ENCODE measurements at regions not wholly inside any gene's neighbourhood (a gene's known extent, or its start where the extent isn't known, plus 50 kb on each side); places are given as distances from the start of the nearest gene placed in this dataset.

DNA sequence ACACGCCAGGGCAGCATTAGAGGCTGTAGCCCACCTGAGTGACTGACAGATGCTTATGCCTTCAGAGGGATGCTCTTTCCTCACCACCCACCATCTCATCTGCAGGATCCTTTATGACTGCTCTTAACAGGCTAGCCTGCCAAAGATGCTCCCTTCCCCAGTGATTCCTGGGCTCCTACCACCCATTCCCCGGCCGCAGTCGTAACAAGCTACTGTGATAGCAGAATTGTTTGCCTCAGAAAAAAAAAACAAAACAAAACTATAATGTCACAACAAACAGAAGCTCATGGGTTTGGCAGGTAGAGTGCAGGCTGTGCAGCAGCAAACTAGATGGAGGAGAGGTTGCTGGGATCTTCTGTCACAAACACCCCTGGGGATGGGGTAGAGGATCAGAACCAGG is 343.9 kb upstream of the ZMIZ1 start:
- ATAC-seq (no peak), DNase-seq (no peak)
- no peaks in the 10 kb centered on the region for H3K36me3 Mint-ChIP-seq (ENCODE audit: low read depth)
- no peaks in the 10 kb centered on the region for H3K9me3 Mint-ChIP-seq
- no peak overlapping the region for H3K4me3 Mint-ChIP-seq
- H3K27me3 Mint-ChIP-seq, result peaks cover 20% of the 10 kb centered on the region
- H3K27ac Mint-ChIP-seq, result no peak overlapping the region
- H3K4me1 Mint-ChIP-seq, result no peaks in the 10 kb centered on the region

- H3K27ac Mint-ChIP-seq, result no peak overlapping the region
- no peaks in the 10 kb centered on the region for H3K4me1 Mint-ChIP-seq
- no peaks in the 10 kb centered on the region for H3K9me3 Mint-ChIP-seq
- H3K36me3 Mint-ChIP-seq (ENCODE audit: low read depth), result no peaks in the 10 kb centered on the region
- ATAC-seq (no peak), DNase-seq (no peak)
- peaks cover 11% of the 10 kb centered on the region for H3K27me3 Mint-ChIP-seq
- H3K4me3 Mint-ChIP-seq, result no peak overlapping the region
Observed at GRCh38 chr10:78726171-78726570, 342.6 kb upstream of the ZMIZ1 start.

- Mint-ChIP-seq H3K4me1 (no peaks in the 10 kb centered on the region), H3K27me3 (peaks cover 9% of the 10 kb centered on the region), H3K27ac (no peak overlapping the region), H3K36me3 (ENCODE audit: low read depth) (no peaks in the 10 kb centered on the region), H3K4me3 (no peak overlapping the region), H3K9me3 (no peaks in the 10 kb centered on the region)
- ATAC-seq (no peak), DNase-seq (no peak)
Observed at GRCh38 chr10:78727251-78727650, 341.5 kb upstream of the ZMIZ1 start.

GRCh38 chr10:78727728-78728127 is 341.0 kb upstream of the ZMIZ1 start:
- ATAC-seq (no peak), DNase-seq (no peak)
- Mint-ChIP-seq H3K4me1 (no peaks in the 10 kb centered on the region), H3K4me3 (no peak overlapping the region), H3K36me3 (ENCODE audit: low read depth) (no peaks in the 10 kb centered on the region), H3K27me3 (peaks cover 9% of the 10 kb centered on the region), H3K9me3 (no peaks in the 10 kb centered on the region), H3K27ac (no peak overlapping the region)

- ATAC-seq (no peak), DNase-seq (no peak)
- Mint-ChIP-seq H3K4me3 (no peak overlapping the region), H3K4me1 (no peaks in the 10 kb centered on the region), H3K27ac (no peak overlapping the region), H3K27me3 (peaks cover 6% of the 10 kb centered on the region), H3K9me3 (no peaks in the 10 kb centered on the region), H3K36me3 (ENCODE audit: low read depth) (no peaks in the 10 kb centered on the region)
Observed at GRCh38 chr10:78728176-78728575, 340.6 kb upstream of the ZMIZ1 start.

GRCh38 chr10:78729366-78729765 is 339.4 kb upstream of the ZMIZ1 start:
- ATAC-seq (no peak), DNase-seq (no peak)
- Mint-ChIP-seq H3K9me3 (no peaks in the 10 kb centered on the region), H3K27ac (no peak overlapping the region), H3K36me3 (ENCODE audit: low read depth) (no peaks in the 10 kb centered on the region), H3K4me1 (no peaks in the 10 kb centered on the region), H3K4me3 (no peak overlapping the region), H3K27me3 (no peaks in the 10 kb centered on the region)

DNA sequence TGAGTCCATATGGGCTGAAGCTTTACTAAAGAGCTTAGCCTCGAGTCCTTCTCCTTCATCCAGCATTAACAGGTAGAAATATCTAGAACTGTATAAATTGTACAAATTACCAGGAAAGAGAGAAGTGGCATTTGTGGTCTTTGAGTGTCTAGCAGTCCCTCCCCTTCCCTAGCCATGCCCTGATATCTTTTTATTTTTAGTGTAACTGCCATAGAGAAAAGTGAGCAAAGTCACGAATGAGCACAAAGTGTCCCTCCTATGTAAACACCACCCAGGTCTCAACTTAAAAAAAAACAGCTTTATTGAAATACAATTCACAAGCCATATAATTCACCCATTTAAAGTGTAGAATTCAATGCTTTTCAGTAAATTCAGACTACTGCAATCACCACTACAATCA is 339.0 kb upstream of the ZMIZ1 start:
- Mint-ChIP-seq H3K27ac (no peak overlapping the region), H3K4me3 (no peak overlapping the region), H3K27me3 (no peaks in the 10 kb centered on the region), H3K9me3 (no peaks in the 10 kb centered on the region), H3K36me3 (ENCODE audit: low read depth) (no peaks in the 10 kb centered on the region), H3K4me1 (no peaks in the 10 kb centered on the region)
- DNase-seq (no peak), ATAC-seq (no peak)

- H3K4me1 Mint-ChIP-seq, result no peaks in the 10 kb centered on the region
- no peak overlapping the region for H3K27ac Mint-ChIP-seq
- no peaks in the 10 kb centered on the region for H3K9me3 Mint-ChIP-seq
- peaks cover under 1% of the 10 kb centered on the region for H3K27me3 Mint-ChIP-seq
- ATAC-seq (no peak), DNase-seq (no peak)
- no peak overlapping the region for H3K4me3 Mint-ChIP-seq
- H3K36me3 Mint-ChIP-seq (ENCODE audit: low read depth), result no peaks in the 10 kb centered on the region
Observed at GRCh38 chr10:78730754-78731153, 338.0 kb upstream of the ZMIZ1 start.

DNA sequence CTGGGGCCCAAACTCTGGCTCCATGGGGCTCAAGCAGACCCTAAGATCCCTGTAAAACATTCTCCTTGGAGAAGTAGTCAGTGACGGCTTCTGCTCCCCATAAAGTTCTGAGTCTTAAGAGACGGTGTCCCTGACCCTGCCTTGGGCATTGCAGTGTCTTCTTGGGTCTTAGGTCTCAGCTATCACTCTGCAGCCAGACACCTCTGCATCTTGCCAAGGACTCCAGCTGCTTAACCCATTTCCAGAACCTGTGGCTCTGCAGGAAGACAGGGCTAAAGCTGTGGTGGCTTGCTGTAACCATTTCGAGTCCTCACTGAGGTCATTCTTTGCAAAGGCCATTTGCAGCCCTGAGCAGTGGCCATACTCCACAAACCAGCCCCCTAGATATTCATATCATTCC is 337.1 kb upstream of the ZMIZ1 start:
- peaks cover 3% of the 10 kb centered on the region for H3K27me3 Mint-ChIP-seq
- H3K4me1 Mint-ChIP-seq, result no peaks in the 10 kb centered on the region
- H3K9me3 Mint-ChIP-seq, result no peaks in the 10 kb centered on the region
- DNase-seq, result no peak
- H3K36me3 Mint-ChIP-seq (ENCODE audit: low read depth), result no peaks in the 10 kb centered on the region
- no peak overlapping the region for H3K27ac Mint-ChIP-seq
- no peak for ATAC-seq
- H3K4me3 Mint-ChIP-seq, result no peak overlapping the region

GRCh38 chr10:78732381-78732780 is 336.4 kb upstream of the ZMIZ1 start:
- no peak for DNase-seq
- peaks cover 3% of the 10 kb centered on the region for H3K27me3 Mint-ChIP-seq

DNA sequence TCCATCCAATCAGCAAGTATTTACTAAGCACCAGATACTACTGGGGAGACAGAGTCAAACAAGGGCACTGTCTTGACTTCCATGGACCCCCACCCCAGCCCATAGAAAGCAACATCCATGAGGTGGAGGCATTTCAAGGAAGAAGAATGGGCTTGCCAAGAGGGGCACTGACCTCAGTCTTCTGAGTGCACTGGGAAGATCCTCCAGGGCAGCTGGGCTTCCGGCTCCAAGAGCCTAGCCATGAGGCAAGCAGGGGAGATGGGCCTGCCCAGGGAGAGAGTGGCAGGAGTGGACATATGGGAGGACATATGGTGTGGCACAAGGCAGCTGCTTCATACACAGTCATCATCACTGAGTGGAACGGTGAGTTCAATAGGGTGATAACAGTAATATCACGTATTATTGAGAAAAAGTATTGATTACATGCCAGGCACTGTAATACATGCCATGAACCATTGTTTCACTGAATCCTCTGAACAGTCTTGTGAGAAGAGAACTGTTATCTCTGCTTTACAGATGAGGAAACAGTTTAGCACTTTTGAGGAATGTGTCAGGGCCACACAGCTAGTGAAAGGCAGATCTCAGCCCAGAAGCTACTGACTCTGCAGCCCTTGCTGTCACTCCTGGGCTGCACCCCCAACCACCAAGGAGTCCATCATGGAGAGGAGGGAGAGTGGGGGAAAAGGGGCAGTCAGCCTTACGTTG is 331.7 kb upstream of the ZMIZ1 start:
- Mint-ChIP-seq H3K36me3 (ENCODE audit: low read depth) (no peaks in the 10 kb centered on the region), H3K4me3 (no peak overlapping the region), H3K27ac (no peak overlapping the region), H3K4me1 (peaks cover 5% of the 10 kb centered on the region), H3K27me3 (peaks cover 9% of the 10 kb centered on the region), H3K9me3 (no peaks in the 10 kb centered on the region)
- no peak for DNase-seq
- no peak for ATAC-seq

More at GRCh38 chr10:78732381-78732780, 336.4 kb upstream of the ZMIZ1 start:
- H3K4me3 Mint-ChIP-seq, result no peak overlapping the region
- no peak overlapping the region for H3K27ac Mint-ChIP-seq
- H3K9me3 Mint-ChIP-seq, result no peaks in the 10 kb centered on the region
- ATAC-seq, result no peak
- no peaks in the 10 kb centered on the region for H3K36me3 Mint-ChIP-seq (ENCODE audit: low read depth)
- no peaks in the 10 kb centered on the region for H3K4me1 Mint-ChIP-seq

GRCh38 chr10:78737883-78738856 is 330.6 kb upstream of the ZMIZ1 start:
- Mint-ChIP-seq H3K9me3 (no peaks in the 10 kb centered on the region), H3K27me3 (peaks cover 9% of the 10 kb centered on the region), H3K4me3 (no peak overlapping the region), H3K27ac (no peak overlapping the region), H3K4me1 (peaks cover 14% of the 10 kb centered on the region), H3K36me3 (ENCODE audit: low read depth) (no peaks in the 10 kb centered on the region)
- DNase-seq, result no peak
- ATAC-seq, result no peak

- no peak overlapping the region for H3K27ac Mint-ChIP-seq
- H3K4me1 Mint-ChIP-seq, result peaks cover 20% of the 10 kb centered on the region
- H3K36me3 Mint-ChIP-seq (ENCODE audit: low read depth), result no peaks in the 10 kb centered on the region
- peaks cover 9% of the 10 kb centered on the region for H3K27me3 Mint-ChIP-seq
- H3K9me3 Mint-ChIP-seq, result no peaks in the 10 kb centered on the region
- DNase-seq (no peak), ATAC-seq (no peak)
- no peak overlapping the region for H3K4me3 Mint-ChIP-seq
Observed at GRCh38 chr10:78738861-78739260, 329.9 kb upstream of the ZMIZ1 start.

- ATAC-seq (no peak), DNase-seq (no peak)
- peaks cover 9% of the 10 kb centered on the region for H3K27me3 Mint-ChIP-seq
- H3K27ac Mint-ChIP-seq, result no peak overlapping the region
- H3K36me3 Mint-ChIP-seq (ENCODE audit: low read depth), result no peaks in the 10 kb centered on the region
- no peak overlapping the region for H3K4me3 Mint-ChIP-seq
- H3K4me1 Mint-ChIP-seq, result peaks cover 20% of the 10 kb centered on the region
- H3K9me3 Mint-ChIP-seq, result no peaks in the 10 kb centered on the region
Observed at GRCh38 chr10:78739444-78740053, 329.2 kb upstream of the ZMIZ1 start.

All from activated naive CD8-positive, alpha-beta T cell treated with anti-CD3 and anti-CD28 coated beads, Interleukin-2, amount 50 U/mL, for 24 hours (primary cell).